ENCODE measurements at regions not wholly inside any gene's neighbourhood (a gene's known extent, or its start where the extent isn't known, plus 50 kb on each side); places are given as distances from the start of the nearest gene placed in this dataset.

DNA sequence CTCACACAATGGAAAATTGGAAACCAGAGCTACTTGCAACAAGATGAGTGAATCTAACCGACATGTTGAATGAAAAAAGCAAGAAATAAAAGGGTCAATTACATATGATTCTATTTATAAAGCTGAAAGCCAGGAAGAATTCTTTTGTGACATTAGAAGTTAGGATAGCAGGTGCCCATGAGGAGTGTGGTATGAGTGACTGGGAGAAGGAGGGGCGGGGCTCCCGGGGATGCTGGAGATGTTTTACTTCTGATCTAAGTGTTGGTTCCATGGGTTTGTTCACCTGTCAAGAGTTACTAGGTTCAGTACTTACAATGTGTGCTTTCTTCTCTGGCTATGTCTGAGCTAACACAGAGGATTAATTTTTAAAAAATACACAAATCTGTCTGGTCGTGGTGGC lies 60.8 kb downstream of the NSMCE3 start:
- no peak overlapping the region for H3K4me3 ChIP-seq (ENCODE audit: low read depth, low read length)
- no peak for TF ChIP-seq CTCF (IDR thresholded peaks at IDR 0.05; ENCODE audit: low read depth, low read length)
- no peak for DNase-seq (ENCODE audit: low read depth, low spot score)
- in situ Hi-C loops (cut with HindIII; ENCODE audit: low sequenced_read_pairs): no loop called here

DNA sequence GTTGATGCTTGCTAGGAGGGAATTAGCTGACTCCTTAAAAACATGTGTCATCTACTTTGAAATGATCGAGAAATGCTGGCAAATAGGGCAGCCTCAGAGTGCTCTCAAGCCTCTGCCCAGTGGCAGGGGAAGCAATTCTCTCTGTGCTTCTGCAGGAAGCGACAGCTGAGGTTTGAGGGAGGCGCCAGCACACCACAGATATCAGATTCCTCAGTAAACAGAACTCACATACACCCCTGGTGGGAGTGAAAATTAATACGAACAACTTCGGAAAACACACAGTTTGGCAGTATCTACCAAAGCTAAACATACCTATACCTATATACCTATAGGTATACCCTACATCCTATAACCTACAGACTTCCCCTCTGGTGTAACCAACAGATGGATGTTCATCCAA lies 61.3 kb downstream of the NSMCE3 start:
- no peak overlapping the region for H3K4me3 ChIP-seq (ENCODE audit: low read depth, low read length)
- TF ChIP-seq CTCF (IDR thresholded peaks at IDR 0.05; ENCODE audit: low read depth, low read length): no peak
- no peak for DNase-seq (ENCODE audit: low read depth, low spot score)
- in situ Hi-C loops (cut with HindIII; ENCODE audit: low sequenced_read_pairs): no loop called here

- in situ Hi-C loops (cut with HindIII; ENCODE audit: low sequenced_read_pairs): no loop called here
- DNase-seq (ENCODE audit: low read depth, low spot score): no peak
- H3K4me3 ChIP-seq (ENCODE audit: low read depth, low read length): no peak overlapping the region
- TF ChIP-seq CTCF (IDR thresholded peaks at IDR 0.05; ENCODE audit: low read depth, low read length): no peak
Observed at GRCh38 chr15:29207758-29208108, 61.9 kb downstream of the NSMCE3 start.

DNA sequence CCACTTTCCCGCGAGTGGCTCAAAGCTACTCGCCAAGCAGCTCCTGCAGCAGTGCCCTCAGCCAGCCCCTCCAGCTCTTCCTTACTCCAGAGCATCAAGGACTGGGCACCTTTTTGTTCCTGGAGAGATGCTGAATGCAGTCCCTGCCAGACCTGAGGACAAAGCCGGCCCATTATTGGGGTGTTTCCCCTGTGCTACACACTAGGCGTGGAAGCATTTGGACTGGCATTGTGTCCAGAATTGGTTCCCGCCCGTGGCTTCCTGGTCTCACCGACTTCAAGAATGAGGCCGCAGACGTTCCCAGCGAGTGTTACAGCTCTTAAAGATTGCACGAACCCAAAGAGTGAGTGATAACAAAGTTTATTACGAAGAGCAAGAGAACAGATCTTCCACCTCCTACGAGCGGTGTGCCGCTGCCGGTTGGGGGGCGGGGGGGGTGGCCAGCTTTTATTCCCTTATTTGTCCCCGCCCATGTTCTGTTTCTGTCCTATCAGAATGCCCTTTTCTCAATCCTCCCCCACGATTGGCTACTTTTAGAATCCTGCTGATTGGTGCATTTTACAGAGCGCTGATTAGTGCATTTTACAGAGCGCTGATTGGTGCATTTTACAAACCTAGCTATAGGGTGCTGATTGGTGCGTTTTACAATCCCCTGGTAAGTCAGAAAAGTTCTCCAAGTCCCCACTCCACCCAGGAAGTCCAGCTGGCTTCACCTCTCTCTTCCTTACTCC lies 62.4 kb downstream of the NSMCE3 start:
- H3K4me3 ChIP-seq (ENCODE audit: low read depth, low read length): no peak overlapping the region
- no peak for TF ChIP-seq CTCF (IDR thresholded peaks at IDR 0.05; ENCODE audit: low read depth, low read length)
- DNase-seq (ENCODE audit: low read depth, low spot score): no peak
- in situ Hi-C loops (cut with HindIII; ENCODE audit: low sequenced_read_pairs): no loop called here

DNA sequence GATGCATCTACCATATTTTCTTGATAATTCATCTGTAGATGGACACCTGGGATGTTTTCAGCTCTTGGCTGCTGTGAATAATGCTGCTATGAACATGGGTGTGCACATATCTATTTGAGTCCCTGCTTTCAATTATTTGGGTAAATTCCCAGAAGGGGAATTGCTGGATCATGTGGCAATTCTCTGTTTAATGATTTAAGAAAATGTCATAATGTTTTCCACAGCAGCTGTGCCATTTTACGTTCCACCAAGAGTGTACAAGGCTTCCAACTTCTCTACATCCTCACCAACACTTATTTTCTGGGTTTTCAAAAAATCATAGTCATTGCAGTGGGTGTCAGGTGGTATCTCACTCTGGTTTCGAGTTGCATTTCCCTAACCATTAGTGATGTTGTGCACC lies 64.4 kb downstream of the NSMCE3 start:
- no peak overlapping the region for H3K4me3 ChIP-seq (ENCODE audit: low read depth, low read length)
- no peak for TF ChIP-seq CTCF (IDR thresholded peaks at IDR 0.05; ENCODE audit: low read depth, low read length)
- no peak for DNase-seq (ENCODE audit: low read depth, low spot score)
- in situ Hi-C loops (cut with HindIII; ENCODE audit: low sequenced_read_pairs): no loop called here

DNA sequence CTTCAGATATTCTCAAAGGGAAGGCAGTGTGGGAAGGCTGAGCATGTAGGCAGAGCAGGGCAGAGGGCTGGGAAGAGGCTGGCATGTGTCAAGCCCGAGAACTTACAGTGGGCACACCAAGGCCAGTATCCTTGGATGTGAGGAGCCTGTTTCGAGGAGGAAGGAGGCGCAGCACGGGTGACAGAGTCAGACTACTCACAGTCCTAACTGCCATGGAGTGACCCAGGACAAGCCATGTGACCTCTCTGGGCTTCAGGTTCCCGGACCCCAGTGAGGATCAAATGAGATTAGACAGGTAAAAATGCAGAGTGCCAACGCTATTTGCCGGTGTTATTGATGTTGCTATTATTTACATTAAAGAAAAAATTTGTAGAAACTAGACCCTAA lies 65.3 kb downstream of the NSMCE3 start:
- TF ChIP-seq CTCF (IDR thresholded peaks at IDR 0.05; ENCODE audit: low read depth, low read length): no peak
- in situ Hi-C loops (cut with HindIII; ENCODE audit: low sequenced_read_pairs): no loop called here

More for the DNA sequence above, 65.3 kb downstream of the NSMCE3 start:
- no peak for DNase-seq (ENCODE audit: low read depth, low spot score)
- no peak overlapping the region for H3K4me3 ChIP-seq (ENCODE audit: low read depth, low read length)
